ENCODE measurements at regions not wholly inside any gene's neighbourhood (a gene's known extent, or its start where the extent isn't known, plus 50 kb on each side); places are given as distances from the start of the nearest gene placed in this dataset.

- Histone ChIP-seq H3K36me3 (ENCODE audit: insufficient read depth, low read length) (no peaks in the 10 kb centered on the region), H3K27ac (ENCODE audit: low read depth, low read length) (no peak overlapping the region), H2AFZ (ENCODE audit: low read length) (no peak overlapping the region), H4K20me1 (ENCODE audit: insufficient read depth, low read length) (no peaks in the 10 kb centered on the region), H3K27me3 (ENCODE audit: insufficient read depth, low read length) (no peaks in the 10 kb centered on the region), H3K4me1 (ENCODE audit: insufficient read depth, low read length) (no peaks in the 10 kb centered on the region), H3K9me3 (ENCODE audit: low read depth, low read length) (no peaks in the 10 kb centered on the region), H3K4me2 (ENCODE audit: insufficient read depth, low read length) (no peak overlapping the region), H3K4me3 (ENCODE audit: insufficient read depth, low read length) (no peak overlapping the region), H3K79me2 (ENCODE audit: insufficient read depth, low read length) (no peaks in the 10 kb centered on the region)
- DNase-seq (ENCODE audit: insufficient read length, low spot score, missing footprints): no peak
- no peak for TF ChIP-seq CTCF (IDR thresholded peaks at IDR 0.05; ENCODE audit: extremely low read depth, low read depth, low read length)
Measured at GRCh38 chr3:145857956-145858355, 303.0 kb downstream of the PLOD2 start.

GRCh38 chr3:145864336-145864735, 296.6 kb downstream of the PLOD2 start:
- H3K27me3 ChIP-seq (ENCODE audit: insufficient read depth, low read length): no peaks in the 10 kb centered on the region
- no peaks in the 10 kb centered on the region for H3K9me3 ChIP-seq (ENCODE audit: low read depth, low read length)
- no peaks in the 10 kb centered on the region for H3K4me1 ChIP-seq (ENCODE audit: insufficient read depth, low read length)
- H4K20me1 ChIP-seq (ENCODE audit: insufficient read depth, low read length): no peaks in the 10 kb centered on the region
- no peak overlapping the region for H3K4me2 ChIP-seq (ENCODE audit: insufficient read depth, low read length)
- DNase-seq (ENCODE audit: insufficient read length, low spot score, missing footprints): no peak
- H3K79me2 ChIP-seq (ENCODE audit: insufficient read depth, low read length): no peaks in the 10 kb centered on the region
- no peak overlapping the region for H2AFZ ChIP-seq (ENCODE audit: low read length)
- H3K4me3 ChIP-seq (ENCODE audit: insufficient read depth, low read length): no peak overlapping the region
- no peak overlapping the region for H3K27ac ChIP-seq (ENCODE audit: low read depth, low read length)
- no peak for TF ChIP-seq CTCF (IDR thresholded peaks at IDR 0.05; ENCODE audit: extremely low read depth, low read depth, low read length)
- no peaks in the 10 kb centered on the region for H3K36me3 ChIP-seq (ENCODE audit: insufficient read depth, low read length)

- Histone ChIP-seq H3K4me3 (ENCODE audit: insufficient read depth, low read length) (no peak overlapping the region), H3K4me1 (ENCODE audit: insufficient read depth, low read length) (no peaks in the 10 kb centered on the region), H3K9me3 (ENCODE audit: low read depth, low read length) (no peaks in the 10 kb centered on the region), H3K27me3 (ENCODE audit: insufficient read depth, low read length) (no peaks in the 10 kb centered on the region), H4K20me1 (ENCODE audit: insufficient read depth, low read length) (no peaks in the 10 kb centered on the region), H3K4me2 (ENCODE audit: insufficient read depth, low read length) (no peak overlapping the region), H3K27ac (ENCODE audit: low read depth, low read length) (no peak overlapping the region), H3K79me2 (ENCODE audit: insufficient read depth, low read length) (no peaks in the 10 kb centered on the region), H2AFZ (ENCODE audit: low read length) (no peak overlapping the region), H3K36me3 (ENCODE audit: insufficient read depth, low read length) (no peaks in the 10 kb centered on the region)
- DNase-seq (ENCODE audit: insufficient read length, low spot score, missing footprints): no peak
- TF ChIP-seq CTCF (IDR thresholded peaks at IDR 0.05; ENCODE audit: extremely low read depth, low read depth, low read length): no peak
Measured at GRCh38 chr3:145865399-145866018, 295.5 kb downstream of the PLOD2 start.

- H2AFZ ChIP-seq (ENCODE audit: low read length): no peak overlapping the region
- H3K27me3 ChIP-seq (ENCODE audit: insufficient read depth, low read length): no peaks in the 10 kb centered on the region
- no peak overlapping the region for H3K4me2 ChIP-seq (ENCODE audit: insufficient read depth, low read length)
- no peak for TF ChIP-seq CTCF (IDR thresholded peaks at IDR 0.05; ENCODE audit: extremely low read depth, low read depth, low read length)
- DNase-seq (ENCODE audit: insufficient read length, low spot score, missing footprints): no peak
- H3K79me2 ChIP-seq (ENCODE audit: insufficient read depth, low read length): no peaks in the 10 kb centered on the region
- H3K4me1 ChIP-seq (ENCODE audit: insufficient read depth, low read length): no peaks in the 10 kb centered on the region
- no peak overlapping the region for H3K4me3 ChIP-seq (ENCODE audit: insufficient read depth, low read length)
- H4K20me1 ChIP-seq (ENCODE audit: insufficient read depth, low read length): no peaks in the 10 kb centered on the region
- H3K36me3 ChIP-seq (ENCODE audit: insufficient read depth, low read length): no peaks in the 10 kb centered on the region
- no peaks in the 10 kb centered on the region for H3K9me3 ChIP-seq (ENCODE audit: low read depth, low read length)
- no peak overlapping the region for H3K27ac ChIP-seq (ENCODE audit: low read depth, low read length)
Measured at GRCh38 chr3:145869958-145870357, 291.0 kb downstream of the PLOD2 start.

Data from osteoblast (primary cell).